DOHH2 (cell line): ENCODE measurements at regions not wholly inside any gene's neighbourhood (a gene's known extent, or its start where the extent isn't known, plus 50 kb on each side); places are given as distances from the start of the nearest gene placed in this dataset.

Experiments
- CTCF ChIP-seq: fragments of 200-600 bp; sonication (generic); IDR thresholded peaks from one replicate; pipeline ENCODE4 v1.5.1; 2014; ENCODE audit warnings: antibody characterized with exemption, mild to moderate bottlenecking, low read depth, low read length; ENCODE audit not compliant: poor library complexity, severe bottlenecking
- EZH2phosphoT487 ChIP-seq: fragments of 200-600 bp; sonication (generic); IDR thresholded peaks from 2 replicates; pipeline ENCODE4 v1.6.1; 2017; ENCODE audit warnings: borderline replicate concordance, mild to moderate bottlenecking, antibody characterized with exemption, low read length, moderate library complexity, mixed read lengths

GRCh38 chr15:93143186-93143585, 54.2 kb upstream of the RGMA start:
- TF ChIP-seq CTCF (no peak), EZH2phosphoT487 (no peak)
